Trophoblast cell (in vitro differentiated cells and primary cell): ENCODE measurements at regions not wholly inside any gene's neighbourhood (a gene's known extent, or its start where the extent isn't known, plus 50 kb on each side); places are given as distances from the start of the nearest gene placed in this dataset.
A peak's percentile ranks its signal among the peaks of the same experiment; 100 is the strongest.
"Not testable (repeated sequence)": the region's sequence is repeated elsewhere in the genome, so short reads cannot be mapped to it uniquely, and the experiment has no call there.

Experiments used
- DNase-seq, 2 donors: peaks; one replicate each; pipeline ENCODE4 v3.0.0-alpha.2; 2016
- H2AFZ ChIP-seq: 2 replicates; pipeline ENCODE4 v1.6.1; 2013; ENCODE audit warnings: low read length, moderate library complexity, mild to moderate bottlenecking; ENCODE audit not compliant: insufficient read depth, poor library complexity
- H2AK5ac ChIP-seq: 2 replicates; pipeline ENCODE4 v1.6.1; 2013; ENCODE audit warnings: mild to moderate bottlenecking, low read length
- H2BK120ac ChIP-seq: 2 replicates; pipeline ENCODE4 v1.6.1; 2013; ENCODE audit warnings: low read length, mild to moderate bottlenecking, moderate library complexity; ENCODE audit not compliant: insufficient read depth, poor library complexity
- H2BK12ac ChIP-seq: 2 replicates; pipeline ENCODE4 v1.6.1; 2013; ENCODE audit warnings: mild to moderate bottlenecking, low read length, moderate library complexity
- H2BK5ac ChIP-seq: 2 replicates; pipeline ENCODE4 v1.6.1; 2013; ENCODE audit warnings: low read length, low read depth, moderate library complexity, mild to moderate bottlenecking; ENCODE audit not compliant: poor library complexity
- H3K14ac ChIP-seq: 2 replicates; pipeline ENCODE4 v1.6.1; 2013; ENCODE audit warnings: mild to moderate bottlenecking, low read length
- H3K18ac ChIP-seq: 2 replicates; pipeline ENCODE4 v1.6.1; 2013; ENCODE audit warnings: mild to moderate bottlenecking, low read length
- H3K23ac ChIP-seq: 2 replicates; pipeline ENCODE4 v1.6.1; 2013; ENCODE audit warnings: low read length
- H3K27ac ChIP-seq: 2 replicates; pipeline ENCODE4 v1.5.1; 2013; ENCODE audit warnings: low read depth, mild to moderate bottlenecking, inconsistent platforms, low read length, moderate library complexity
- H3K27me3 ChIP-seq: 2 replicates; pipeline ENCODE4 v1.6.1; 2013; ENCODE audit warnings: inconsistent platforms, mild to moderate bottlenecking, low read length, moderate library complexity; ENCODE audit not compliant: insufficient read depth
- H3K36me3 ChIP-seq, 2 experiments: 1 replicate in 1 of 2; 2 replicates in 1 of 2; pipeline ENCODE4 v1.6.1; 2013; ENCODE audit warnings: low read length in 2 of 2, mild to moderate bottlenecking in 2 of 2, moderate library complexity in 1 of 2; ENCODE audit not compliant: insufficient read depth in 2 of 2, control insufficient read depth in 1 of 2
- H3K4ac ChIP-seq: 2 replicates; pipeline ENCODE4 v1.6.1; 2013; ENCODE audit warnings: low read depth, mild to moderate bottlenecking, low read length, moderate library complexity
- H3K4me1 ChIP-seq, 2 experiments: 1 replicate in 1 of 2; 2 replicates in 1 of 2; pipeline ENCODE4 v1.6.1; 2013; ENCODE audit warnings: low read length in 2 of 2, mild to moderate bottlenecking in 2 of 2, moderate library complexity in 1 of 2; ENCODE audit not compliant: insufficient read depth in 2 of 2, control insufficient read depth in 1 of 2
- H3K4me2 ChIP-seq: 2 replicates; pipeline ENCODE4 v1.6.1; 2013; ENCODE audit warnings: inconsistent platforms, mild to moderate bottlenecking, low read length, moderate library complexity
- H3K4me3 ChIP-seq: 2 replicates; pipeline ENCODE4 v1.5.1; 2013; ENCODE audit warnings: mild to moderate bottlenecking, low read depth, low read length, inconsistent platforms
- H3K79me1 ChIP-seq: one replicate; pipeline ENCODE4 v1.6.1; 2013; ENCODE audit warnings: low read length
- H3K79me2 ChIP-seq: 2 replicates; pipeline ENCODE4 v1.6.1; 2013; ENCODE audit warnings: low read length, mild to moderate bottlenecking; ENCODE audit not compliant: control insufficient read depth, insufficient read depth, poor library complexity
- H3K9ac ChIP-seq: 2 replicates; pipeline ENCODE4 v1.6.1; 2013; ENCODE audit warnings: mild to moderate bottlenecking, low read length
- H3K9me3 ChIP-seq: 2 replicates; pipeline ENCODE4 v1.6.1; 2013; ENCODE audit warnings: low read depth, mild to moderate bottlenecking, control low read depth, inconsistent platforms, low read length; ENCODE audit not compliant: insufficient read depth
- H4K12ac ChIP-seq: 2 replicates; pipeline ENCODE4 v1.6.1; 2013; ENCODE audit warnings: low read depth, mild to moderate bottlenecking, low read length, moderate library complexity
- H4K8ac ChIP-seq: 2 replicates; pipeline ENCODE4 v1.6.1; 2013; ENCODE audit warnings: low read depth, mild to moderate bottlenecking, low read length, moderate library complexity
- H4K91ac ChIP-seq: one replicate; pipeline ENCODE4 v1.6.1; 2013; ENCODE audit warnings: low read depth, mild to moderate bottlenecking, low read length, moderate library complexity
- WGBS: extraction: QIAGEN DNeasy Blood & Tissue Kit; methylation state at CpG from one replicate; pipeline ENCODE4 v1.1.7; 2013; ENCODE audit warnings: missing lambda C conversion rate; ENCODE audit not compliant: insufficient read length, insufficient coverage; ENCODE audit errors: extremely low coverage; 5-methylcytosine and 5-hydroxymethylcytosine counted together

GRCh38 chr3:68523330-68523729, 409.0 kb downstream of the TAFA4 start:
- Histone ChIP-seq H3K79me1 (no peaks in the 10 kb centered on the region), H3K4me1 (no peaks in the 10 kb centered on the region), H3K23ac (no peak overlapping the region), H3K9me3 (no peaks in the 10 kb centered on the region), H3K4me3 (no peak overlapping the region), H3K14ac (no peak overlapping the region), H4K91ac (no peak overlapping the region), H2BK5ac (no peak overlapping the region), H3K4me2 (no peak overlapping the region), H2BK120ac (no peak overlapping the region), H3K27ac (no peak overlapping the region), H4K12ac (no peak overlapping the region), H2AFZ (no peak overlapping the region), H3K79me2 (no peaks in the 10 kb centered on the region), H3K36me3 (no peaks in the 10 kb centered on the region), H3K4ac (no peak overlapping the region), H2BK12ac (no peak overlapping the region), H2AK5ac (no peak overlapping the region), H3K27me3 (no peaks in the 10 kb centered on the region), H3K18ac (no peak overlapping the region), H4K8ac (no peak overlapping the region), H3K9ac (no peak overlapping the region)
- no peak for DNase-seq

- H3K79me2 ChIP-seq: no peaks in the 10 kb centered on the region
- no peak overlapping the region for H3K18ac ChIP-seq
- H3K36me3 ChIP-seq: no peaks in the 10 kb centered on the region
- H3K9me3 ChIP-seq: no peaks in the 10 kb centered on the region
- no peak overlapping the region for H3K4me2 ChIP-seq
- no peak overlapping the region for H3K4me3 ChIP-seq
- WGBS: no CpG with 5 or more reads among the region's 1 CpG
- no peak for DNase-seq
- no peak overlapping the region for H3K27ac ChIP-seq
- H3K79me1 ChIP-seq: no peaks in the 10 kb centered on the region
- H3K4ac ChIP-seq: no peak overlapping the region
- H2AFZ ChIP-seq: peak overlapping the region; percentile 54
- no peak overlapping the region for H4K91ac ChIP-seq
- no peaks in the 10 kb centered on the region for H3K27me3 ChIP-seq
- H3K23ac ChIP-seq: no peak overlapping the region
- no peaks in the 10 kb centered on the region for H3K4me1 ChIP-seq
- H2BK12ac ChIP-seq: no peak overlapping the region
- H3K9ac ChIP-seq: no peak overlapping the region
- no peak overlapping the region for H3K14ac ChIP-seq
- H4K12ac ChIP-seq: no peak overlapping the region
- no peak overlapping the region for H4K8ac ChIP-seq
- no peak overlapping the region for H2AK5ac ChIP-seq
- H2BK120ac ChIP-seq: no peak overlapping the region
- no peak overlapping the region for H2BK5ac ChIP-seq
Observed at GRCh38 chr3:68515237-68515636, 417.1 kb downstream of the TAFA4 start.

GRCh38 chr3:68504201-68504600, 428.1 kb downstream of the TAFA4 start:
- no peaks in the 10 kb centered on the region for H3K79me2 ChIP-seq
- H3K36me3 ChIP-seq: no peaks in the 10 kb centered on the region
- no peak overlapping the region for H2BK12ac ChIP-seq
- no peak overlapping the region for H3K27ac ChIP-seq
- no peaks in the 10 kb centered on the region for H3K9me3 ChIP-seq
- no peak overlapping the region for H4K12ac ChIP-seq
- no peak overlapping the region for H3K18ac ChIP-seq
- no peak overlapping the region for H4K91ac ChIP-seq
- no CpG with 5 or more reads among the region's 2 CpGs for WGBS
- no peak overlapping the region for H3K4me2 ChIP-seq
- H2AFZ ChIP-seq: no peak overlapping the region
- no peak overlapping the region for H2BK5ac ChIP-seq
- no peak overlapping the region for H3K23ac ChIP-seq
- H3K4me3 ChIP-seq: no peak overlapping the region
- no peaks in the 10 kb centered on the region for H3K27me3 ChIP-seq
- no peak for DNase-seq
- H4K8ac ChIP-seq: no peak overlapping the region
- no peaks in the 10 kb centered on the region for H3K79me1 ChIP-seq
- H2AK5ac ChIP-seq: no peak overlapping the region
- no peak overlapping the region for H2BK120ac ChIP-seq
- no peak overlapping the region for H3K14ac ChIP-seq
- H3K9ac ChIP-seq: no peak overlapping the region
- H3K4ac ChIP-seq: no peak overlapping the region
- H3K4me1 ChIP-seq: no peaks in the 10 kb centered on the region

- H3K79me1 ChIP-seq, H4K8ac ChIP-seq, H3K9ac ChIP-seq, H3K18ac ChIP-seq, H4K12ac ChIP-seq, H2BK12ac ChIP-seq, H2BK5ac ChIP-seq, H3K9me3 ChIP-seq, H3K23ac ChIP-seq, H3K4me2 ChIP-seq, H3K4ac ChIP-seq, H2AFZ ChIP-seq, H3K27ac ChIP-seq, H3K14ac ChIP-seq, H3K36me3 ChIP-seq, H3K4me3 ChIP-seq, H3K27me3 ChIP-seq, H2AK5ac ChIP-seq, DNase-seq, H4K91ac ChIP-seq, H3K79me2 ChIP-seq, H3K4me1 ChIP-seq, H2BK120ac ChIP-seq: not testable (repeated sequence)
- WGBS: no CpG with 5 or more reads among the region's 1 CpG
Observed at GRCh38 chr3:68485845-68486244, 446.5 kb downstream of the TAFA4 start.

GRCh38 chr3:68485051-68485450, 447.3 kb downstream of the TAFA4 start:
- Histone ChIP-seq H2AK5ac (no peak overlapping the region), H3K9ac (no peak overlapping the region), H3K4me2 (no peak overlapping the region), H3K23ac (no peak overlapping the region), H3K9me3 (no peaks in the 10 kb centered on the region), H2BK120ac (no peak overlapping the region), H2BK12ac (no peak overlapping the region), H4K8ac (no peak overlapping the region), H3K79me1 (no peaks in the 10 kb centered on the region), H2BK5ac (no peak overlapping the region), H3K79me2 (no peaks in the 10 kb centered on the region), H3K36me3 (no peaks in the 10 kb centered on the region), H3K4ac (no peak overlapping the region), H3K4me3 (no peak overlapping the region), H3K27me3 (no peaks in the 10 kb centered on the region), H3K4me1 (no peaks in the 10 kb centered on the region), H3K27ac (no peak overlapping the region), H4K91ac (no peak overlapping the region), H3K18ac (no peak overlapping the region), H2AFZ (no peak overlapping the region), H3K14ac (no peak overlapping the region), H4K12ac (no peak overlapping the region)
- no CpG with 5 or more reads among the region's 1 CpG for WGBS
- DNase-seq: no peak
